ENCODE measurements at regions not wholly inside any gene's neighbourhood (a gene's known extent, or its start where the extent isn't known, plus 50 kb on each side); places are given as distances from the start of the nearest gene placed in this dataset.
A peak's percentile ranks its signal among the peaks of the same experiment; 100 is the strongest.

DNA sequence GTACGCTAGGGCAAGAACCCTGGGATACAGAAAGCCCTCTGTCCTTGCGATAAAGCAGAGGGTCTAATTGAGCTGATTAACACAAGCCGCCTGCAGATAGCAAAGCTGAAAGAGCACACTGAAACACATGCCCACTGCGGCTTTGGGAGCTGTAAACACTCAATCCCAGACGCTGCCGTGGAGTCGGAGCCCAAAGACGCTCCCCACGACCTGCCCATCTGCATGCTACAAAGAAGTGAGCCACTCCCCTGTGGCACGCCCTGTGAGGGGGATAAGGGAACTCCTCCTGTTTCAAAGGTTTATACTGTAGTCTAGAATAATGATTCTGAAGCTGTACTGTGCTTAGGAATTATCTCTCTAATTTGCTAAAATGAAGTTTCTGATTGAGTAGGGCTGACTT, 985.6 kb upstream of the GHITM start:
- Histone ChIP-seq H3K14ac (ENCODE audit: insufficient read length) (no peak overlapping the region), H3K79me2 (ENCODE audit: control insufficient read depth in 1 of 2, insufficient read depth in 2 of 2, low read length in 2 of 2) (no peaks in the 10 kb centered on the region), H2AFZ (ENCODE audit: low read length) (peak overlapping the region; percentile 89; the same call in 1 of the 2 replicates), H4K5ac (ENCODE audit: insufficient read length, low read depth, low read length) (no peak overlapping the region), H2AK5ac (ENCODE audit: low read depth, low read length) (no peak overlapping the region), H3K4me1 (replicated peaks in 1 of 4; ENCODE audit: control insufficient read depth in 3 of 4, insufficient read depth in 4 of 4, low read length in 3 of 4) (peaks cover 0 to 4% (median 0%) of the 10 kb centered on the region in 4 experiments; a peak in 2 of 7 replicates), H3K56ac (replicated peaks; ENCODE audit: insufficient read length, low read depth, low read length) (no peak overlapping the region), H3K4me2 (ENCODE audit: insufficient read depth in 1 of 2, low read depth in 2 of 2, low read length in 2 of 2) (no peak overlapping the region), H3K9ac (replicated peaks in 1 of 4; ENCODE audit: extremely low read depth in 1 of 4, low read depth in 3 of 4, low read length in 3 of 4) (peak overlapping the region in 1 of 4 experiments; percentile 19; a peak in 1 of 7 replicates), H3K23me2 (ENCODE audit: low read depth, low read length) (no peaks in the 10 kb centered on the region), H2BK5ac (ENCODE audit: low read depth, low read length) (no peak overlapping the region), H3K79me1 (ENCODE audit: low read depth, low read length) (no peaks in the 10 kb centered on the region), H3K18ac (ENCODE audit: extremely low read depth, low read length) (no peak overlapping the region; the same call in 1 of the 2 replicates), H4K20me1 (replicated peaks in 1 of 2; ENCODE audit: control insufficient read depth in 1 of 2, insufficient read depth in 2 of 2, low read length in 2 of 2) (no peaks in the 10 kb centered on the region), H3K4me3 (ENCODE audit: extremely low read depth in 1 of 4, insufficient read depth in 2 of 4, low read depth in 3 of 4, low read length in 4 of 4) (no peak overlapping the region), H3K4ac (replicated peaks; ENCODE audit: insufficient read length, low read depth, low read length) (no peak overlapping the region), H2BK120ac (replicated peaks; ENCODE audit: low read depth, low read length) (no peak overlapping the region), H3K36me3 (ENCODE audit: control insufficient read depth in 2 of 4, insufficient read depth in 4 of 4, low read length in 3 of 4) (no peaks in the 10 kb centered on the region), H3K27ac (ENCODE audit: low read depth, low read length) (no peak overlapping the region), H4K91ac (replicated peaks; ENCODE audit: insufficient read length, low read length) (no peak overlapping the region), H2BK20ac (ENCODE audit: low read length) (no peak overlapping the region), H3K27me3 (replicated peaks in 1 of 4; ENCODE audit: control insufficient read depth in 3 of 4, extremely low read depth in 1 of 4, insufficient read depth in 3 of 4, low read length in 3 of 4) (no peaks in the 10 kb centered on the region), H4K8ac (ENCODE audit: extremely low read depth, insufficient read depth, low read length) (no peak overlapping the region), H3K9me3 (ENCODE audit: insufficient read depth in 2 of 2, low read depth in 1 of 2, low read length in 1 of 2) (no peaks in the 10 kb centered on the region), H2BK12ac (ENCODE audit: low read depth, low read length) (no peak overlapping the region), H3K23ac (ENCODE audit: insufficient read length) (no peak overlapping the region), H2BK15ac (ENCODE audit: low read length) (no peak overlapping the region)
- CTCF ChIA-PET (ENCODE audit: partially characterized antibody) = interaction anchor here (1.7 kb wide), 2 partner anchors 10 to 13 kb away, joined by 4 to 6 read pairs; no protein-coding TSS in a partner anchor
- POLR2A ChIA-PET (ENCODE audit: partially characterized antibody) = no interaction called here
- DNase-seq (ENCODE audit: low read depth in 1 of 2, low spot score in 2 of 2) = no peak
- no peak for FAIRE-seq
- 87% methylated on average over 10 of the region's 10 CpGs; no CpG with 5 or more reads in 1 of the 2 experiments for WGBS, 2 experiments (ENCODE audit: extremely low coverage in 1 of 2, insufficient coverage in 1 of 2, insufficient read length in 1 of 2, insufficient replicate concordance in 2 of 2, low coverage in 1 of 2, low lambda C conversion rate in 2 of 2, missing lambda C conversion rate in 1 of 2)
- TF ChIP-seq, protein P1, sequence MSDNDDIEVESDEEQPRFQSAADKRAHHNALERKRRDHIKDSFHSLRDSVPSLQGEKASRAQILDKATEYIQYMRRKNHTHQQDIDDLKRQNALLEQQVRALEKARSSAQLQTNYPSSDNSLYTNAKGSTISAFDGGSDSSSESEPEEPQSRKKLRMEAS (IDR thresholded peaks at IDR 0.05) = no peak
- no peak for TF ChIP-seq BCL11A (IDR thresholded peaks at IDR 0.05; ENCODE audit: low read depth in 2 of 2, low read length in 2 of 2)
- no peak for TF ChIP-seq SIX5 (IDR thresholded peaks at IDR 0.05; ENCODE audit: low read depth, low read length)
- TF ChIP-seq SRF (IDR thresholded peaks at IDR 0.05; ENCODE audit: low read depth, low read length) = no peak
- no peak for TF ChIP-seq KDM4A (IDR thresholded peaks at IDR 0.05; ENCODE audit: low read depth, low read length, severe bottlenecking)
- TF ChIP-seq CBX8 (IDR thresholded peaks at IDR 0.05; ENCODE audit: borderline replicate concordance, low read depth, low read length) = no peak
- no peak for TF ChIP-seq SIN3A (conservative IDR thresholded peaks at IDR 0.05 in 1 of 2, IDR thresholded peaks at IDR 0.05 in 1 of 2; ENCODE audit: low read depth in 1 of 2, low read length in 2 of 2)
- no peak for TF ChIP-seq HDAC6 (IDR thresholded peaks at IDR 0.05; ENCODE audit: low read depth, low read length)
- TF ChIP-seq NRF1 (IDR thresholded peaks at IDR 0.05; ENCODE audit: low read depth, low read length) = no peak
- no peak for TF ChIP-seq CTBP2 (IDR thresholded peaks at IDR 0.05; ENCODE audit: borderline replicate concordance, insufficient read depth, insufficient read length, low read length)
- no peak for TF ChIP-seq TBP (IDR thresholded peaks at IDR 0.05; ENCODE audit: low read depth, low read length)
- no peak for TF ChIP-seq EZH2 (IDR thresholded peaks at IDR 0.05; ENCODE audit: low read depth, low read length, severe bottlenecking)
- TF ChIP-seq TAF7 (optimal IDR thresholded peaks at IDR 0.05; ENCODE audit: borderline replicate concordance, low read depth, low read length) = no peak
- no peak for TF ChIP-seq RBBP5 (IDR thresholded peaks at IDR 0.05; ENCODE audit: borderline replicate concordance, low read depth, low read length)
